Fibroblast of pulmonary artery (primary cell): ENCODE measurements at regions not wholly inside any gene's neighbourhood (a gene's known extent, or its start where the extent isn't known, plus 50 kb on each side); places are given as distances from the start of the nearest gene placed in this dataset.
"Not testable (repeated sequence)": the region's sequence is repeated elsewhere in the genome, so short reads cannot be mapped to it uniquely, and the experiment has no call there.

ENCODE experiments used
- DNase-seq: peaks from one replicate; pipeline ENCODE4 v3.0.0-alpha.2; 2010; ENCODE audit warnings: low read depth
- H3K4me3 ChIP-seq: replicated peaks from 2 replicates; pipeline ENCODE4 v1.5.1; 2011; ENCODE audit warnings: low read depth, mild to moderate bottlenecking, control low read depth, low read length, moderate library complexity
- CTCF ChIP-seq: IDR thresholded peaks from 2 replicates; pipeline ENCODE4 v1.5.1; 2011; ENCODE audit warnings: mild to moderate bottlenecking, control low read depth, low read length, inconsistent platforms; ENCODE audit errors: missing control alignments

GRCh38 chr12:131647667-131648066, 63.2 kb upstream of the SFSWAP start:
- no peak for DNase-seq
- H3K4me3 ChIP-seq, result no peak overlapping the region
- TF ChIP-seq CTCF, result no peak

DNA sequence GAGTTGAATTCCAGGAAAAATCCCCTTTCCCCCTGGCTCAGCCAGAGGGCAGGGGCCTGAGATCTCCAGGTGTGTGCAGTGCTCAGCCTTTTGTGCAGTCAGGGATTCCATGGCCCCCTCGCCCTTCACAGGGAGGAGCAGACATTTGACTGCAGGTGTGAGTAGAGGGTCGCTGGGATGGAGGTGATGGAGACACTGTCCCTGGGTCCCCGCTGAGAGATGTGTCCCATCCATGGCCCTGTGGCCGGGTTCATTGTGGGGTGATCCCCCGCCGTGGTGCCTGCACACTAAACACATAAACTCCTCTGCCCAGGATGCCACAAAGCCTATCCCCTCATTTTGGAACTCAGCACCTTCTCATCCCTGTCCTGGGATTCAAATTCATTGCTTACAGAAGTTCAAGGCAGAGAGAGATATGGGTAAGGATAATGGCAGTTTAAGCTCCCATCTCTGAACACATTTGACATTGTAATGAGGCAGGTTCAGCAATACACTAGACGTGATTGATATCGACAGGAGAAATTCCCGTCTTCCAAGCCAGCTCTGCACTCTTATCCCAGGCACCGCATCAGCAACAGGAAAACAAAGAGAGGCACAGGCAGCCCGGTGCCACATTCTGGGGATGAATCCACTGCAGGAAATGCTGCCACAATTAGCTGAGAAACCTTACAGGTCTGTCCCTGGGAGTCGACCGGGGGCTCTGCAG, 55.3 kb upstream of the SFSWAP start:
- H3K4me3 ChIP-seq, DNase-seq: not testable (repeated sequence)

DNA sequence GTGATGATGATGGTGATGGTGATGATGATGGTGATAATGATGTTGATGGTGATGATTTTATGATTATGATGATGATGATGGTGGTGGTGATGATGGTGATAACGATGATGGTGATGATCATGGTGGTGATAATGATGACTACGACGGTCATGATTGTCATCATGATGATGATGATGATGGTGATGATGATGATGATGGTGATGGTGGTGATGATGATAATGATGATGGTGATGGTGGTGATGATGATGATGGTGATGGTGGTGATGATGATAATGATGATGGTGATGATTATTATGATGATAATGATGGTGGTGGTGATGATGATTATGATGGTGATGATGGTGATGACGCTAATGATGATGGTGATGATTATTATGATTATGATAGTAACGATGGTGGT, 54.1 kb upstream of the SFSWAP start:
- not testable (repeated sequence) for H3K4me3 ChIP-seq, DNase-seq

- H3K4me3 ChIP-seq, DNase-seq: not testable (repeated sequence)
Observed at GRCh38 chr12:131658605-131659004, 52.3 kb upstream of the SFSWAP start.

- not testable (repeated sequence) for DNase-seq, H3K4me3 ChIP-seq
Observed at GRCh38 chr12:131659484-131659883, 51.4 kb upstream of the SFSWAP start.

GRCh38 chr12:131659976-131660375, 50.9 kb upstream of the SFSWAP start:
- not testable (repeated sequence) for DNase-seq

DNA sequence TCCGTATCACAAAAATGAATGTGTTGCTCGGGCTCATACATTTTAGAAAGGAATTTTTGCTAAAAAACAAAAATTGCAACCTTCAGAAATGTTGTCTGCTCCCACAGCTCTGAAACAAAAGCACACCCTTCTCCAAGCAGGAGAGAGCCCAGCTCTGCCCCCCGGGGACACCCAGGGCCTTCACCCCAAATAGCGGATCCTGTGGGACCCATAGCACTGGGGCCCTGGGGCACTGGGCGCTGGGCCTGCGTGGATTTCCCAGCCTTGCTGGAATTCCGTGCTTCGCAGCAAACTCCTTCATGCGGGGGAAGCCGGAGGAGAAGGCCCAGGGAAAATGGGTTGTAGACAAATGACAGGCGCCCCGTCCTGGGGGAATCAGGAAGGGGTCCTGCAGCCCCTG, 50.5 kb upstream of the SFSWAP start:
- not testable (repeated sequence) for DNase-seq

More at GRCh38 chr12:131659976-131660375, 50.9 kb upstream of the SFSWAP start:
- H3K4me3 ChIP-seq, result not testable (repeated sequence)

More for the DNA sequence above, 50.5 kb upstream of the SFSWAP start:
- H3K4me3 ChIP-seq, result not testable (repeated sequence)
